ENCODE measurements at regions not wholly inside any gene's neighbourhood (a gene's known extent, or its start where the extent isn't known, plus 50 kb on each side); places are given as distances from the start of the nearest gene placed in this dataset.
"Not testable (repeated sequence)": the region's sequence is repeated elsewhere in the genome, so short reads cannot be mapped to it uniquely, and the experiment has no call there.

- no peaks in the 10 kb centered on the region for H3K36me3 Mint-ChIP-seq (ENCODE audit: low read depth)
- no peak overlapping the region for H3K4me3 Mint-ChIP-seq
- H3K27ac Mint-ChIP-seq, result peak overlapping the region; percentile 40 to 84 (median 63)
- TF ChIP-seq CTCF (IDR thresholded peaks at IDR 0.05; ENCODE audit: unreplicated experiment in 3 of 3), result no peak
- peaks cover 8% of the 10 kb centered on the region for H3K4me1 Mint-ChIP-seq
- no peaks in the 10 kb centered on the region for H3K9me3 Mint-ChIP-seq
- no peaks in the 10 kb centered on the region for H3K27me3 Mint-ChIP-seq (ENCODE audit: low read depth)
These were observed 598.6 kb upstream of the TBL1XR1 start for GRCh38 chr3:177795859-177796258.

GRCh38 chr3:177800147-177800546 lies 602.9 kb upstream of the TBL1XR1 start:
- not testable (repeated sequence) for H3K36me3 Mint-ChIP-seq (ENCODE audit: low read depth); H3K27me3 Mint-ChIP-seq (ENCODE audit: low read depth); H3K27ac Mint-ChIP-seq; H3K9me3 Mint-ChIP-seq; H3K4me3 Mint-ChIP-seq
- peaks cover 26% of the 10 kb centered on the region for H3K4me1 Mint-ChIP-seq

GRCh38 chr3:177800561-177800960 lies 603.3 kb upstream of the TBL1XR1 start:
- no peak overlapping the region for H3K4me3 Mint-ChIP-seq
- H3K27me3 Mint-ChIP-seq (ENCODE audit: low read depth), result no peaks in the 10 kb centered on the region
- no peaks in the 10 kb centered on the region for H3K36me3 Mint-ChIP-seq (ENCODE audit: low read depth)
- TF ChIP-seq CTCF (IDR thresholded peaks at IDR 0.05; ENCODE audit: unreplicated experiment in 3 of 3), result no peak
- no peak overlapping the region for H3K27ac Mint-ChIP-seq
- H3K9me3 Mint-ChIP-seq, result no peaks in the 10 kb centered on the region
- H3K4me1 Mint-ChIP-seq, result peaks cover 26% of the 10 kb centered on the region

GRCh38 chr3:177802151-177802900 lies 605.0 kb upstream of the TBL1XR1 start:
- TF ChIP-seq CTCF (IDR thresholded peaks at IDR 0.05; ENCODE audit: unreplicated experiment in 3 of 3), result peak in 1 of 3 experiments; percentile 7
- no peaks in the 10 kb centered on the region for H3K27me3 Mint-ChIP-seq (ENCODE audit: low read depth)
- peaks cover 18% of the 10 kb centered on the region for H3K4me1 Mint-ChIP-seq
- H3K27ac Mint-ChIP-seq, result peak overlapping the region in 1 of 3 experiments; percentile 10
- H3K36me3 Mint-ChIP-seq (ENCODE audit: low read depth), result no peaks in the 10 kb centered on the region
- H3K4me3 Mint-ChIP-seq, result no peak overlapping the region
- no peaks in the 10 kb centered on the region for H3K9me3 Mint-ChIP-seq

- no peaks in the 10 kb centered on the region for H3K27me3 Mint-ChIP-seq (ENCODE audit: low read depth)
- H3K4me3 Mint-ChIP-seq, result no peak overlapping the region
- H3K9me3 Mint-ChIP-seq, result peaks cover 5% of the 10 kb centered on the region
- H3K27ac Mint-ChIP-seq, result no peak overlapping the region
- peaks cover 18% of the 10 kb centered on the region for H3K4me1 Mint-ChIP-seq
- H3K36me3 Mint-ChIP-seq (ENCODE audit: low read depth), result no peaks in the 10 kb centered on the region
- no peak for TF ChIP-seq CTCF (IDR thresholded peaks at IDR 0.05; ENCODE audit: unreplicated experiment in 3 of 3)
These were observed 606.2 kb upstream of the TBL1XR1 start for GRCh38 chr3:177803500-177803899.

GRCh38 chr3:177804032-177804431 lies 606.8 kb upstream of the TBL1XR1 start:
- Mint-ChIP-seq H3K27me3 (ENCODE audit: low read depth) (no peaks in the 10 kb centered on the region), H3K4me1 (peaks cover 18% of the 10 kb centered on the region), H3K36me3 (ENCODE audit: low read depth) (no peaks in the 10 kb centered on the region), H3K4me3 (no peak overlapping the region), H3K27ac (no peak overlapping the region), H3K9me3 (peaks cover 5% of the 10 kb centered on the region)
- no peak for TF ChIP-seq CTCF (IDR thresholded peaks at IDR 0.05; ENCODE audit: unreplicated experiment in 3 of 3)

Measured in nephron (organoid).